ENCODE measurements at regions not wholly inside any gene's neighbourhood (a gene's known extent, or its start where the extent isn't known, plus 50 kb on each side); places are given as distances from the start of the nearest gene placed in this dataset.

DNA sequence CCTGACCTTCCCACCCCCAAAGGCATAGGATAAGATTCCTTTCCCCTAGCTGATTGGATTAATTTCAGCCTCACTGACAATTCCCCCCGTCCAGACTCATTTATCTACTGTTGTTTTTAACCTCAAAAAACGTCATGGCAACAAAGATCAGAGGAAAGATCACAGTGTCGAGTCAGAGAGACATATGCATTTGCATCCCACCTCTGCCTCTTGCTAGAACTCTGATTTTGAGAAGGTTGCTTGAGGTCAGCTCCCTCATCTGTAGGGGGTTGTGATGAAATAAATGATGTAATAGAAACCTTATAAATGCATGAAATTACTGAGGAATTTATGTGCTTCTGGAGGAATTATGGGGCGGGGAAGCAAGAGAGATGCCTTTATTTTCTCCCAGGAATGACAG, 53.3 kb upstream of the SYN3 start:
- H3K79me2 ChIP-seq (ENCODE audit: control insufficient read depth, insufficient read depth, low read length), result no peaks in the 10 kb centered on the region
- H3K27me3 ChIP-seq (ENCODE audit: control insufficient read depth in 2 of 2, insufficient read depth in 2 of 2, low read length in 2 of 2), result no peaks in the 10 kb centered on the region
- no peak for TF ChIP-seq EZH2 (IDR thresholded peaks at IDR 0.05; ENCODE audit: borderline replicate concordance, low read depth, low read length, severe bottlenecking)
- no peak for TF ChIP-seq JUN (IDR thresholded peaks at IDR 0.05; ENCODE audit: borderline replicate concordance, insufficient read depth, insufficient read length, low read depth)
- no peak for TF ChIP-seq GATA2 (IDR thresholded peaks at IDR 0.05; ENCODE audit: insufficient read depth, insufficient read length, low read depth, low read length)
- H3K36me3 ChIP-seq (ENCODE audit: control insufficient read depth in 2 of 2, extremely low read depth in 1 of 2, insufficient read depth in 2 of 2, low read length in 2 of 2), result no peaks in the 10 kb centered on the region
- no peaks in the 10 kb centered on the region for H3K9me1 ChIP-seq (replicated peaks; ENCODE audit: control insufficient read depth, extremely low read depth, insufficient read depth, low read length)
- intact Hi-C loops (cut with micrococcal nuclease), result no loop called here
- dilution Hi-C loops (cut with MboI; ENCODE audit: extremely low pct_ligation_motif_present, low sequenced_read_pairs), result no loop called here
- no peaks in the 10 kb centered on the region for H4K20me1 ChIP-seq (replicated peaks; ENCODE audit: control insufficient read depth, extremely low read depth, insufficient read depth, low read length)
- DNase-seq (ENCODE audit: low read depth, low spot score) (no peak), FAIRE-seq (no peak)
- H3K27ac ChIP-seq (ENCODE audit: insufficient read depth, low read depth, low read length), result no peak overlapping the region
- no peak overlapping the region for H2AFZ ChIP-seq (ENCODE audit: low read depth, low read length)
- H3K4me2 ChIP-seq (ENCODE audit: insufficient read depth, low read length), result no peak overlapping the region
- no peaks in the 10 kb centered on the region for H3K4me1 ChIP-seq (ENCODE audit: control insufficient read depth, extremely low read depth, insufficient read depth, low read length)
- BruUV-seq (replicated peaks), result no TSS peak
- H3K4me3 ChIP-seq (replicated peaks in 1 of 3; ENCODE audit: insufficient read depth in 1 of 3, low read depth in 1 of 3, low read length in 3 of 3), result no peak overlapping the region
- CTCF ChIA-PET, result no interaction called here
- H3K9me3 ChIP-seq (replicated peaks; ENCODE audit: control insufficient read depth, insufficient read depth, low read length), result peaks cover 1% of the 10 kb centered on the region
- POLR2A ChIA-PET, result no interaction called here
- no peak overlapping the region for H3K9ac ChIP-seq (replicated peaks; ENCODE audit: extremely low read depth, insufficient read depth, low read length)

DNA sequence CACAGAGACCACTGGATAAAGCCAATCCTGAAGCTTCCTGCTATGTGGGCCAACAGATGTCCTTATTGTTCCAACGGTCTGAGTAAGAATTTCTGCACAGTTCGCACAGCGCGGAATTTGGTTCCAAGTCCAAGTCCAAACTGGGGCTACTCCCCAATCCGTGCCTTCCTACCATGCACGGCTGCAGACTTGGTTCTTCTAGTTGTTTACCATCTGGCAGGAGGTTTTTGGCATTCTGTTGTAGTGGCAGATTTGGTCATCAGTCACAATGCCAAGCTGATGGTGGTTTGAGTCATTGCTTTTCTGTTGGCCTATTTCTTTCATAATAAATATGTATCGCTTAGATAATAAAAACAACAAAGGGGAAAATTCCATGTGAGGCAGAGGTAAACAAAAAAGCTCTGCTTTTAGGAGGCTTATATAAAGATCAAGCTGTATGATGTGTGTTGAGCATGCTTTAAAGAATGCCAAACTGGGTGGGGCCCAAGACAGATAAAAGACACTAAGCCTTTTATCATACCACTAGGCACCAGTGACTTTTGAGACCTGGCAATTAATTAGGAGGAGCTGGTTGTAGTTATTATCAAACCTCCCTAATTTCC, 52.5 kb upstream of the SYN3 start:
- Histone ChIP-seq H2AFZ (ENCODE audit: low read depth, low read length) (no peak overlapping the region), H3K27me3 (ENCODE audit: control insufficient read depth in 2 of 2, insufficient read depth in 2 of 2, low read length in 2 of 2) (no peaks in the 10 kb centered on the region), H3K79me2 (ENCODE audit: control insufficient read depth, insufficient read depth, low read length) (no peaks in the 10 kb centered on the region), H3K36me3 (ENCODE audit: control insufficient read depth in 2 of 2, extremely low read depth in 1 of 2, insufficient read depth in 2 of 2, low read length in 2 of 2) (no peaks in the 10 kb centered on the region), H3K4me3 (replicated peaks in 1 of 3; ENCODE audit: insufficient read depth in 1 of 3, low read depth in 1 of 3, low read length in 3 of 3) (no peak overlapping the region), H3K4me1 (ENCODE audit: control insufficient read depth, extremely low read depth, insufficient read depth, low read length) (no peaks in the 10 kb centered on the region), H3K4me2 (ENCODE audit: insufficient read depth, low read length) (no peak overlapping the region), H3K9ac (replicated peaks; ENCODE audit: extremely low read depth, insufficient read depth, low read length) (no peak overlapping the region), H3K9me3 (replicated peaks; ENCODE audit: control insufficient read depth, insufficient read depth, low read length) (peaks cover 5% of the 10 kb centered on the region), H4K20me1 (replicated peaks; ENCODE audit: control insufficient read depth, extremely low read depth, insufficient read depth, low read length) (no peaks in the 10 kb centered on the region), H3K27ac (ENCODE audit: insufficient read depth, low read depth, low read length) (no peak overlapping the region), H3K9me1 (replicated peaks; ENCODE audit: control insufficient read depth, extremely low read depth, insufficient read depth, low read length) (no peaks in the 10 kb centered on the region)
- FAIRE-seq (no peak), DNase-seq (ENCODE audit: low read depth, low spot score) (no peak)
- CTCF ChIA-PET, result no interaction called here
- POLR2A ChIA-PET, result no interaction called here
- dilution Hi-C loops (cut with MboI; ENCODE audit: extremely low pct_ligation_motif_present, low sequenced_read_pairs) (no loop called here), intact Hi-C loops (cut with micrococcal nuclease) (no loop called here)
- BruUV-seq (replicated peaks), result no TSS peak
- TF ChIP-seq MYC (IDR thresholded peaks at IDR 0.05; ENCODE audit: low read depth, low read length) (no peak), GATA2 (IDR thresholded peaks at IDR 0.05; ENCODE audit: insufficient read depth, insufficient read length, low read depth, low read length) (no peak), EZH2 (IDR thresholded peaks at IDR 0.05; ENCODE audit: borderline replicate concordance, low read depth, low read length, severe bottlenecking) (no peak), POLR2AphosphoS5 (IDR thresholded peaks at IDR 0.05; ENCODE audit: insufficient read depth, low read depth, low read length) (no peak), FOS (IDR thresholded peaks at IDR 0.05; ENCODE audit: borderline replicate concordance, insufficient read depth, low read length) (no peak), POLR2A (IDR thresholded peaks at IDR 0.05; ENCODE audit: low read depth, low read length) (no peak), JUN (IDR thresholded peaks at IDR 0.05; ENCODE audit: borderline replicate concordance, insufficient read depth, insufficient read length, low read depth) (no peak)
- TF ChIP-seq, protein P1, sequence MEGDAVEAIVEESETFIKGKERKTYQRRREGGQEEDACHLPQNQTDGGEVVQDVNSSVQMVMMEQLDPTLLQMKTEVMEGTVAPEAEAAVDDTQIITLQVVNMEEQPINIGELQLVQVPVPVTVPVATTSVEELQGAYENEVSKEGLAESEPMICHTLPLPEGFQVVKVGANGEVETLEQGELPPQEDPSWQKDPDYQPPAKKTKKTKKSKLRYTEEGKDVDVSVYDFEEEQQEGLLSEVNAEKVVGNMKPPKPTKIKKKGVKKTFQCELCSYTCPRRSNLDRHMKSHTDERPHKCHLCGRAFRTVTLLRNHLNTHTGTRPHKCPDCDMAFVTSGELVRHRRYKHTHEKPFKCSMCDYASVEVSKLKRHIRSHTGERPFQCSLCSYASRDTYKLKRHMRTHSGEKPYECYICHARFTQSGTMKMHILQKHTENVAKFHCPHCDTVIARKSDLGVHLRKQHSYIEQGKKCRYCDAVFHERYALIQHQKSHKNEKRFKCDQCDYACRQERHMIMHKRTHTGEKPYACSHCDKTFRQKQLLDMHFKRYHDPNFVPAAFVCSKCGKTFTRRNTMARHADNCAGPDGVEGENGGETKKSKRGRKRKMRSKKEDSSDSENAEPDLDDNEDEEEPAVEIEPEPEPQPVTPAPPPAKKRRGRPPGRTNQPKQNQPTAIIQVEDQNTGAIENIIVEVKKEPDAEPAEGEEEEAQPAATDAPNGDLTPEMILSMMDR (IDR thresholded peaks at IDR 0.05; ENCODE audit: extremely low read depth in 1 of 2, insufficient read depth in 1 of 2, low read depth in 1 of 2, low read length in 2 of 2), result no peak
- TF ChIP-seq, protein P2, sequence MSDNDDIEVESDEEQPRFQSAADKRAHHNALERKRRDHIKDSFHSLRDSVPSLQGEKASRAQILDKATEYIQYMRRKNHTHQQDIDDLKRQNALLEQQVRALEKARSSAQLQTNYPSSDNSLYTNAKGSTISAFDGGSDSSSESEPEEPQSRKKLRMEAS (IDR thresholded peaks at IDR 0.05; ENCODE audit: insufficient read depth, insufficient read length), result no peak

Data from endothelial cell of umbilical vein (primary cell).